Endothelial cell of umbilical vein (primary cell): ENCODE measurements at regions not wholly inside any gene's neighbourhood (a gene's known extent, or its start where the extent isn't known, plus 50 kb on each side); places are given as distances from the start of the nearest gene placed in this dataset.

Experiments used
- BruUV-seq: library from RNA; stranded (reverse); fragments of 400-500 nt; replicated peaks from 2 replicates; lab custom pipeline; 2021; lab: Mats Ljungman, UMichigan
- CTCF ChIA-PET: fragments of 300-600, 350-600 bp; sonication (Branson Sonifier 250); formaldehyde crosslinking; loops from one replicate; lab custom pipeline; 2021; ENCODE audit warnings: antibody characterized with exemption, inconsistent platforms; lab: Charles Lee
- POLR2A ChIA-PET: fragments of 300-600, 350-600 bp; sonication (Branson Sonifier 250); formaldehyde crosslinking; loops from one replicate; lab custom pipeline; 2021; ENCODE audit warnings: antibody characterized with exemption, inconsistent platforms; lab: Charles Lee
- DNase-seq: peaks from one replicate; pipeline ENCODE4 v3.0.0-alpha.2; 2011; ENCODE audit warnings: low read depth, low spot score
- FAIRE-seq: peaks from 2 replicates; lab custom pipeline; 2011; peaks lifted over from hg19 to GRCh38; lab: Jason Lieb, UNC
- H2AFZ ChIP-seq: 2 replicates; pipeline ENCODE4 v1.6.0; 2012; ENCODE audit warnings: low read depth, low read length, control low read depth, inconsistent platforms
- H3K27ac ChIP-seq: 2 replicates; pipeline ENCODE4 v1.5.1; 2011; ENCODE audit warnings: low read depth, mild to moderate bottlenecking, control low read depth, low read length, moderate library complexity; ENCODE audit not compliant: insufficient read depth
- H3K27me3 ChIP-seq, 2 experiments: 2 replicates each; pipeline versions ENCODE4 v1.6.0 to v1.6.1; 2011; ENCODE audit warnings: low read length in 2 of 2, mixed read lengths in 1 of 2; ENCODE audit not compliant: control insufficient read depth in 2 of 2, insufficient read depth in 2 of 2
- H3K36me3 ChIP-seq, 2 experiments: 2 replicates in 1 of 2; 3 replicates in 1 of 2; pipeline ENCODE4 v1.5.1; 2011; ENCODE audit warnings: low read length in 2 of 2, mild to moderate bottlenecking in 1 of 2, moderate library complexity in 1 of 2; ENCODE audit not compliant: control insufficient read depth in 2 of 2, insufficient read depth in 2 of 2; ENCODE audit errors: extremely low read depth in 1 of 2
- H3K4me1 ChIP-seq: 3 replicates; pipeline ENCODE4 v1.5.1; 2011; ENCODE audit warnings: mild to moderate bottlenecking, low read length; ENCODE audit not compliant: control insufficient read depth, insufficient read depth; ENCODE audit errors: extremely low read depth
- H3K4me2 ChIP-seq: 2 replicates; pipeline ENCODE4 v1.6.1; 2011; ENCODE audit warnings: low read length, control low read depth, mixed read lengths; ENCODE audit not compliant: insufficient read depth
- H3K4me3 ChIP-seq, 3 experiments: fragments of 200-600 bp in 1 of 3; sonication (generic), shearing (Covaris generic) in 1 of 3; replicated peaks in 1 of 3; 2 replicates each; pipeline ENCODE4 v1.5.1; 2011 to 2016; ENCODE audit warnings: control low read depth in 3 of 3, low read length in 3 of 3, mild to moderate bottlenecking in 2 of 3, inconsistent platforms in 1 of 3, low read depth in 1 of 3, moderate library complexity in 1 of 3; ENCODE audit not compliant: insufficient read depth in 1 of 3
- H3K79me2 ChIP-seq: 2 replicates; pipeline ENCODE4 v1.6.0; 2012; ENCODE audit warnings: low read length, inconsistent platforms; ENCODE audit not compliant: control insufficient read depth, insufficient read depth
- H3K9ac ChIP-seq: replicated peaks from 2 replicates; pipeline ENCODE3; 2011; ENCODE audit warnings: low read length, control low read depth; ENCODE audit not compliant: insufficient read depth; ENCODE audit errors: extremely low read depth
- H3K9me1 ChIP-seq: replicated peaks from 3 replicates; pipeline ENCODE4 v1.6.0; 2011; ENCODE audit warnings: mild to moderate bottlenecking, low read length; ENCODE audit not compliant: control insufficient read depth, insufficient read depth; ENCODE audit errors: extremely low read depth
- H3K9me3 ChIP-seq: replicated peaks from 2 replicates; pipeline ENCODE4 v1.5.1; 2012; ENCODE audit warnings: low read length, inconsistent platforms; ENCODE audit not compliant: control insufficient read depth, insufficient read depth
- H4K20me1 ChIP-seq: replicated peaks from 2 replicates; pipeline ENCODE3; 2011; ENCODE audit warnings: mild to moderate bottlenecking, low read length; ENCODE audit not compliant: control insufficient read depth, insufficient read depth; ENCODE audit errors: extremely low read depth
- EZH2 ChIP-seq: IDR thresholded peaks from 2 replicates; pipeline ENCODE4 v1.6.1; 2012; ENCODE audit warnings: borderline replicate concordance, low read depth, mild to moderate bottlenecking, moderate library complexity, low read length, inconsistent platforms; ENCODE audit not compliant: severe bottlenecking
- FOS ChIP-seq: IDR thresholded peaks from 2 replicates; pipeline ENCODE4 v1.6.1; 2011; ENCODE audit warnings: mild to moderate bottlenecking, low read length, moderate library complexity, borderline replicate concordance; ENCODE audit not compliant: insufficient read depth
- GATA2 ChIP-seq: IDR thresholded peaks from 2 replicates; pipeline ENCODE4 v1.7.0; 2011; ENCODE audit warnings: low read depth, mild to moderate bottlenecking, moderate library complexity, mixed read lengths, low read length; ENCODE audit not compliant: insufficient read length, insufficient read depth
- JUN ChIP-seq: IDR thresholded peaks from 2 replicates; pipeline ENCODE4 v1.6.1; 2011; ENCODE audit warnings: borderline replicate concordance, low read depth; ENCODE audit not compliant: insufficient read length, insufficient read depth
- MYC ChIP-seq: IDR thresholded peaks from one replicate; pipeline ENCODE4 v1.6.1; 2011; ENCODE audit warnings: mild to moderate bottlenecking, low read depth, low read length
- POLR2A ChIP-seq: IDR thresholded peaks from 2 replicates; pipeline ENCODE4 v1.6.1; 2012; ENCODE audit warnings: low read depth, mild to moderate bottlenecking, control low read depth, low read length
- POLR2AphosphoS5 ChIP-seq: IDR thresholded peaks from 2 replicates; pipeline ENCODE4 v1.6.1; 2012; ENCODE audit warnings: low read depth, mild to moderate bottlenecking, control low read depth, low read length, moderate library complexity; ENCODE audit not compliant: insufficient read depth
- dilution Hi-C: fragments of 300-500 bp; cut with MboI; formaldehyde crosslinking; loops from one replicate; pipeline ENCODE4 v1.15.0; 2019; ENCODE audit warnings: low sequenced_read_pairs; ENCODE audit not compliant: extremely low pct_ligation_motif_present
- intact Hi-C: fragments of 100-400 bp; cut with micrococcal nuclease; formaldehyde crosslinking; loops from one replicate; pipeline ENCODE4 v1.10.0; 2022
- TF ChIP-seq, protein P1 (sequence below): IDR thresholded peaks from 2 replicates; pipeline ENCODE4 v1.6.1; 2011; ENCODE audit not compliant: insufficient read depth, insufficient read length
- TF ChIP-seq, protein P2 (sequence below), 2 donors: IDR thresholded peaks; 1 replicate in 1 of 2; 2 replicates in 1 of 2; pipeline ENCODE4 v1.5.1; 2011; ENCODE audit warnings: low read length in 2 of 2, mild to moderate bottlenecking in 2 of 2, moderate library complexity in 2 of 2, control low read depth in 1 of 2, inconsistent platforms in 1 of 2, low read depth in 1 of 2; ENCODE audit not compliant: insufficient read depth in 1 of 2; ENCODE audit errors: extremely low read depth in 1 of 2

DNA sequence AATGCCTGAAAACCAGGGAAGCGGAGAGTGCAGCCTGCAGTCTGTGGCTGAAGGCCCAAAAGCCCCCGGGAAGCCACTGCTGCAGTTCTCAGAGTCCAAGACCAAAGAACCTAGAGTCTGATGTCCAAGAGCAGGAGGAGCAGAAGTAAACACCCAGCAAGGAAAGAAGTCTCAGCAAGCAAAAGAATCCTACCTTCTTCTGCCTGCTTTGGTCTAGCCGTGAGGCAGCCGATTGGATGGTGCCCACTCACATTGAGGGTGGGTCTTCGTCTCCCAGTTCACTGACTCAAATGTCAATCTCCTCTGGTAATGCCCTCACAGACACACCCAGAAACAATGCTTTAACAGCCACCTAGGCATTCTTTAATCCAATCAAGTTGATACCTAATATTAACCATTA, 217.5 kb downstream of the PLA2G4A start:
- intact Hi-C loops (no loop called here), dilution Hi-C loops (no loop called here)
- POLR2A ChIA-PET, result no interaction called here
- no peak overlapping the region for H3K4me3 ChIP-seq
- no peak overlapping the region for H3K9ac ChIP-seq
- DNase-seq (no peak), FAIRE-seq (no peak)
- H3K9me3 ChIP-seq, result no peaks in the 10 kb centered on the region
- no peaks in the 10 kb centered on the region for H3K27me3 ChIP-seq
- no peaks in the 10 kb centered on the region for H3K9me1 ChIP-seq
- no peak for TF ChIP-seq POLR2AphosphoS5
- TF ChIP-seq EZH2, result no peak
- TF ChIP-seq JUN, result no peak
- TF ChIP-seq FOS, result no peak
- no peak for TF ChIP-seq POLR2A
- TF ChIP-seq GATA2, result no peak
- TF ChIP-seq MYC, result no peak
- TF ChIP-seq, protein P1, sequence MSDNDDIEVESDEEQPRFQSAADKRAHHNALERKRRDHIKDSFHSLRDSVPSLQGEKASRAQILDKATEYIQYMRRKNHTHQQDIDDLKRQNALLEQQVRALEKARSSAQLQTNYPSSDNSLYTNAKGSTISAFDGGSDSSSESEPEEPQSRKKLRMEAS, result no peak
- TF ChIP-seq, protein P2, sequence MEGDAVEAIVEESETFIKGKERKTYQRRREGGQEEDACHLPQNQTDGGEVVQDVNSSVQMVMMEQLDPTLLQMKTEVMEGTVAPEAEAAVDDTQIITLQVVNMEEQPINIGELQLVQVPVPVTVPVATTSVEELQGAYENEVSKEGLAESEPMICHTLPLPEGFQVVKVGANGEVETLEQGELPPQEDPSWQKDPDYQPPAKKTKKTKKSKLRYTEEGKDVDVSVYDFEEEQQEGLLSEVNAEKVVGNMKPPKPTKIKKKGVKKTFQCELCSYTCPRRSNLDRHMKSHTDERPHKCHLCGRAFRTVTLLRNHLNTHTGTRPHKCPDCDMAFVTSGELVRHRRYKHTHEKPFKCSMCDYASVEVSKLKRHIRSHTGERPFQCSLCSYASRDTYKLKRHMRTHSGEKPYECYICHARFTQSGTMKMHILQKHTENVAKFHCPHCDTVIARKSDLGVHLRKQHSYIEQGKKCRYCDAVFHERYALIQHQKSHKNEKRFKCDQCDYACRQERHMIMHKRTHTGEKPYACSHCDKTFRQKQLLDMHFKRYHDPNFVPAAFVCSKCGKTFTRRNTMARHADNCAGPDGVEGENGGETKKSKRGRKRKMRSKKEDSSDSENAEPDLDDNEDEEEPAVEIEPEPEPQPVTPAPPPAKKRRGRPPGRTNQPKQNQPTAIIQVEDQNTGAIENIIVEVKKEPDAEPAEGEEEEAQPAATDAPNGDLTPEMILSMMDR (IDR thresholded peaks at IDR 0.05; ENCODE audit: extremely low read depth in 1 of 2, insufficient read depth in 1 of 2, low read depth in 1 of 2, low read length in 2 of 2), result no peak
- H3K79me2 ChIP-seq, result no peaks in the 10 kb centered on the region
- BruUV-seq, result no TSS peak
- CTCF ChIA-PET, result no interaction called here
- H3K36me3 ChIP-seq, result no peaks in the 10 kb centered on the region
- no peak overlapping the region for H3K27ac ChIP-seq
- H4K20me1 ChIP-seq, result no peaks in the 10 kb centered on the region
- H3K4me2 ChIP-seq, result no peak overlapping the region
- H3K4me1 ChIP-seq, result no peaks in the 10 kb centered on the region
- H2AFZ ChIP-seq, result no peak overlapping the region
